HCT116 (cell line): ENCODE measurements at regions not wholly inside any gene's neighbourhood (a gene's known extent, or its start where the extent isn't known, plus 50 kb on each side); places are given as distances from the start of the nearest gene placed in this dataset.

Source experiments
- EZH2 ChIP-seq: fragments of 200-600 bp; sonication (generic); IDR thresholded peaks from 2 replicates; pipeline ENCODE4 v1.6.1; 2017; ENCODE audit warnings: antibody characterized with exemption, mixed run types
- EZH2phosphoT487 ChIP-seq: fragments of 200-600 bp; IDR thresholded peaks from 2 replicates; pipeline ENCODE4 v1.6.1; 2018; ENCODE audit warnings: antibody characterized with exemption, borderline replicate concordance
- POLR2A ChIP-seq: IDR thresholded peaks from 2 replicates; pipeline ENCODE4 v1.7.0; 2011; ENCODE audit warnings: borderline replicate concordance; ENCODE audit not compliant: insufficient read depth, insufficient read length; ENCODE audit errors: extremely low read depth
- POLR2AphosphoS5 ChIP-seq: IDR thresholded peaks from 2 replicates; pipeline ENCODE4 v1.6.1; 2011; ENCODE audit warnings: mild to moderate bottlenecking, low read depth, low read length, moderate library complexity
- SIN3A ChIP-seq: IDR thresholded peaks from 2 replicates; pipeline ENCODE4 v1.6.1; 2012; ENCODE audit warnings: low read depth
- SP1 ChIP-seq: IDR thresholded peaks from 2 replicates; pipeline ENCODE4 v1.6.1; 2012; ENCODE audit warnings: low read depth
- TCF7L2 ChIP-seq: IDR thresholded peaks from 2 replicates; pipeline ENCODE4 v1.7.0; 2011; ENCODE audit warnings: borderline replicate concordance, inconsistent platforms; ENCODE audit not compliant: insufficient read depth, insufficient read length; ENCODE audit errors: extremely low read depth
- TF ChIP-seq, protein P1 (sequence below), 3 experiments: fragments of 200-600 bp in 1 of 3; sonication (generic) in 1 of 3; IDR thresholded peaks in 2 of 3; conservative IDR thresholded peaks in 1 of 3; 2 replicates each; pipeline ENCODE4 v1.5.1; 2012 to 2017; ENCODE audit warnings: low read depth in 2 of 3, low read length in 2 of 3, antibody characterized with exemption in 1 of 3, borderline replicate concordance in 1 of 3, control low read depth in 1 of 3, mild to moderate bottlenecking in 1 of 3, mixed read lengths in 1 of 3, mixed run types in 1 of 3, moderate library complexity in 1 of 3; ENCODE audit not compliant: insufficient read depth in 1 of 3
- TF ChIP-seq, protein P2 (sequence below): IDR thresholded peaks from 2 replicates; pipeline ENCODE4 v1.6.1; 2012
- TF ChIP-seq, protein P3 (sequence below): IDR thresholded peaks from 2 replicates; pipeline ENCODE4 v1.6.1; 2012
- TF ChIP-seq, protein P4 (sequence below): IDR thresholded peaks from 2 replicates; pipeline ENCODE4 v1.6.1; 2011; ENCODE audit warnings: mild to moderate bottlenecking, low read length, moderate library complexity; ENCODE audit not compliant: insufficient replicate concordance; ENCODE audit errors: extremely low read depth

DNA sequence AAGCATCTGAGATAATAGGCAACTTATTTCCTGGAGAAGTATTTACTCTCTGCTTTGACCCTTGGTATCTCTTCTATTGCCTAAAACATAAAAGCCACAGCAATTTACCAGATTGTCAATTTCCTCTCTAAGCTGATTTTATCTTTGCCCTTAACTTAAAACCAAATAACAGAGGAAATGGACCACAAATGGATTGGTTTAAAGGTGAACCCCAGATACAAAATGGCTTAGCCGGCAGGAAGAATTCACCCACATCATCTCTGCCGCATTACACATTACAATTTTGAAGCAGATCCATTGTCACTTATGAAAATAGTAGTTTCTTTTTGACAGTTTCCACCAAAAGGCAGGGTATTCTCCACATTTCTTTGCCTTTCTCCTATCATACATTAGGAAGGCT, 585.8 kb upstream of the CHAC2 start:
- no peak for TF ChIP-seq POLR2AphosphoS5
- TF ChIP-seq, protein P1, sequence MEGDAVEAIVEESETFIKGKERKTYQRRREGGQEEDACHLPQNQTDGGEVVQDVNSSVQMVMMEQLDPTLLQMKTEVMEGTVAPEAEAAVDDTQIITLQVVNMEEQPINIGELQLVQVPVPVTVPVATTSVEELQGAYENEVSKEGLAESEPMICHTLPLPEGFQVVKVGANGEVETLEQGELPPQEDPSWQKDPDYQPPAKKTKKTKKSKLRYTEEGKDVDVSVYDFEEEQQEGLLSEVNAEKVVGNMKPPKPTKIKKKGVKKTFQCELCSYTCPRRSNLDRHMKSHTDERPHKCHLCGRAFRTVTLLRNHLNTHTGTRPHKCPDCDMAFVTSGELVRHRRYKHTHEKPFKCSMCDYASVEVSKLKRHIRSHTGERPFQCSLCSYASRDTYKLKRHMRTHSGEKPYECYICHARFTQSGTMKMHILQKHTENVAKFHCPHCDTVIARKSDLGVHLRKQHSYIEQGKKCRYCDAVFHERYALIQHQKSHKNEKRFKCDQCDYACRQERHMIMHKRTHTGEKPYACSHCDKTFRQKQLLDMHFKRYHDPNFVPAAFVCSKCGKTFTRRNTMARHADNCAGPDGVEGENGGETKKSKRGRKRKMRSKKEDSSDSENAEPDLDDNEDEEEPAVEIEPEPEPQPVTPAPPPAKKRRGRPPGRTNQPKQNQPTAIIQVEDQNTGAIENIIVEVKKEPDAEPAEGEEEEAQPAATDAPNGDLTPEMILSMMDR (IDR thresholded peaks at IDR 0.05 in 2 of 3, conservative IDR thresholded peaks at IDR 0.05 in 1 of 3; ENCODE audit: borderline replicate concordance in 1 of 3, insufficient read depth in 1 of 3, low read depth in 2 of 3, low read length in 2 of 3), result no peak
- no peak for TF ChIP-seq SIN3A
- no peak for TF ChIP-seq POLR2A
- TF ChIP-seq EZH2phosphoT487, result no peak
- TF ChIP-seq, protein P2, sequence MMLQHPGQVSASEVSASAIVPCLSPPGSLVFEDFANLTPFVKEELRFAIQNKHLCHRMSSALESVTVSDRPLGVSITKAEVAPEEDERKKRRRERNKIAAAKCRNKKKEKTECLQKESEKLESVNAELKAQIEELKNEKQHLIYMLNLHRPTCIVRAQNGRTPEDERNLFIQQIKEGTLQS, result no peak
- TF ChIP-seq EZH2, result no peak
- TF ChIP-seq, protein P3, sequence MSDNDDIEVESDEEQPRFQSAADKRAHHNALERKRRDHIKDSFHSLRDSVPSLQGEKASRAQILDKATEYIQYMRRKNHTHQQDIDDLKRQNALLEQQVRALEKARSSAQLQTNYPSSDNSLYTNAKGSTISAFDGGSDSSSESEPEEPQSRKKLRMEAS, result no peak
- no peak for TF ChIP-seq SP1
- TF ChIP-seq, protein P4, sequence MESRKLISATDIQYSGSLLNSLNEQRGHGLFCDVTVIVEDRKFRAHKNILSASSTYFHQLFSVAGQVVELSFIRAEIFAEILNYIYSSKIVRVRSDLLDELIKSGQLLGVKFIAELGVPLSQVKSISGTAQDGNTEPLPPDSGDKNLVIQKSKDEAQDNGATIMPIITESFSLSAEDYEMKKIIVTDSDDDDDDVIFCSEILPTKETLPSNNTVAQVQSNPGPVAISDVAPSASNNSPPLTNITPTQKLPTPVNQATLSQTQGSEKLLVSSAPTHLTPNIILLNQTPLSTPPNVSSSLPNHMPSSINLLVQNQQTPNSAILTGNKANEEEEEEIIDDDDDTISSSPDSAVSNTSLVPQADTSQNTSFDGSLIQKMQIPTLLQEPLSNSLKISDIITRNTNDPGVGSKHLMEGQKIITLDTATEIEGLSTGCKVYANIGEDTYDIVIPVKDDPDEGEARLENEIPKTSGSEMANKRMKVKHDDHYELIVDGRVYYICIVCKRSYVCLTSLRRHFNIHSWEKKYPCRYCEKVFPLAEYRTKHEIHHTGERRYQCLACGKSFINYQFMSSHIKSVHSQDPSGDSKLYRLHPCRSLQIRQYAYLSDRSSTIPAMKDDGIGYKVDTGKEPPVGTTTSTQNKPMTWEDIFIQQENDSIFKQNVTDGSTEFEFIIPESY, result no peak
- no peak for TF ChIP-seq TCF7L2
